ENCODE measurements at regions not wholly inside any gene's neighbourhood (a gene's known extent, or its start where the extent isn't known, plus 50 kb on each side); places are given as distances from the start of the nearest gene placed in this dataset.

DNA sequence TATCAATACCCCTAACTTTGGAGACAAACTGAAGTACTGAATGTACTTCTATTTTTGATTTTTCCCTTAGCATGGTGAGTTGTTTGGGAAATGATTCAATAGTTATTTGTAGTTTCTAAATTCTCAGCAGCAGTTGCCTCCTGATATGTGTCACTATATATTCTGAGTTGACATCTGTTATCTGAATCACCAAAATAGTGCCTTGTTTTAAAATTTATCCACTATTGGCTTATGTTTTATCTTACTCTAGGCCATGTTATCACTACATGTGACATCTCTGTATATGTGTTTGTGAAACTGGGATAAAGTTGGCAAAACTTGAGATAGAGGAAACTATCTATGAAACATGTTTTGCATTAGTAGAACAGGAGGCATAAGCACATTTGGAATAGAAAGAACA, 317.6 kb downstream of the TLE4 start:
- Histone ChIP-seq H4K20me1 (ENCODE audit: insufficient read depth) (no peaks in the 10 kb centered on the region), H3F3A (ENCODE audit: insufficient read depth, low read depth) (no peaks in the 10 kb centered on the region), H3K4me1 (replicated peaks; ENCODE audit: insufficient read depth) (no peaks in the 10 kb centered on the region), H3K9me2 (ENCODE audit: insufficient read depth) (0 out of 2 replicates have a peak, but pooled peaks cover 3% of the 10 kb centered on the region), H3K9me3 (ENCODE audit: insufficient read depth, low read depth) (no peaks in the 10 kb centered on the region), H3K27me3 (ENCODE audit: insufficient read depth, low read depth) (peaks cover 22% of the 10 kb centered on the region), H3K36me3 (ENCODE audit: low read depth) (no peaks in the 10 kb centered on the region), H3K4me3 (no peak overlapping the region), H2AFZ (no peak overlapping the region), H3K79me2 (ENCODE audit: low read depth) (no peaks in the 10 kb centered on the region), H3K27ac (no peak overlapping the region), H3K4me2 (no peak overlapping the region)
- no TSS peak for BruUV-seq (replicated peaks)
- ChIA-PET CTCF (no interaction called here), POLR2A (ENCODE audit: unreplicated experiment) (no interaction called here)
- DNase-seq = no peak
- intact Hi-C loops (cut with micrococcal nuclease; ENCODE audit: unreplicated experiment) = no loop called here
- TF ChIP-seq, protein P1, sequence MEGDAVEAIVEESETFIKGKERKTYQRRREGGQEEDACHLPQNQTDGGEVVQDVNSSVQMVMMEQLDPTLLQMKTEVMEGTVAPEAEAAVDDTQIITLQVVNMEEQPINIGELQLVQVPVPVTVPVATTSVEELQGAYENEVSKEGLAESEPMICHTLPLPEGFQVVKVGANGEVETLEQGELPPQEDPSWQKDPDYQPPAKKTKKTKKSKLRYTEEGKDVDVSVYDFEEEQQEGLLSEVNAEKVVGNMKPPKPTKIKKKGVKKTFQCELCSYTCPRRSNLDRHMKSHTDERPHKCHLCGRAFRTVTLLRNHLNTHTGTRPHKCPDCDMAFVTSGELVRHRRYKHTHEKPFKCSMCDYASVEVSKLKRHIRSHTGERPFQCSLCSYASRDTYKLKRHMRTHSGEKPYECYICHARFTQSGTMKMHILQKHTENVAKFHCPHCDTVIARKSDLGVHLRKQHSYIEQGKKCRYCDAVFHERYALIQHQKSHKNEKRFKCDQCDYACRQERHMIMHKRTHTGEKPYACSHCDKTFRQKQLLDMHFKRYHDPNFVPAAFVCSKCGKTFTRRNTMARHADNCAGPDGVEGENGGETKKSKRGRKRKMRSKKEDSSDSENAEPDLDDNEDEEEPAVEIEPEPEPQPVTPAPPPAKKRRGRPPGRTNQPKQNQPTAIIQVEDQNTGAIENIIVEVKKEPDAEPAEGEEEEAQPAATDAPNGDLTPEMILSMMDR (conservative IDR thresholded peaks at IDR 0.05) = no peak
- TF ChIP-seq EZH2 (IDR thresholded peaks at IDR 0.05; ENCODE audit: low read depth) = no peak

DNA sequence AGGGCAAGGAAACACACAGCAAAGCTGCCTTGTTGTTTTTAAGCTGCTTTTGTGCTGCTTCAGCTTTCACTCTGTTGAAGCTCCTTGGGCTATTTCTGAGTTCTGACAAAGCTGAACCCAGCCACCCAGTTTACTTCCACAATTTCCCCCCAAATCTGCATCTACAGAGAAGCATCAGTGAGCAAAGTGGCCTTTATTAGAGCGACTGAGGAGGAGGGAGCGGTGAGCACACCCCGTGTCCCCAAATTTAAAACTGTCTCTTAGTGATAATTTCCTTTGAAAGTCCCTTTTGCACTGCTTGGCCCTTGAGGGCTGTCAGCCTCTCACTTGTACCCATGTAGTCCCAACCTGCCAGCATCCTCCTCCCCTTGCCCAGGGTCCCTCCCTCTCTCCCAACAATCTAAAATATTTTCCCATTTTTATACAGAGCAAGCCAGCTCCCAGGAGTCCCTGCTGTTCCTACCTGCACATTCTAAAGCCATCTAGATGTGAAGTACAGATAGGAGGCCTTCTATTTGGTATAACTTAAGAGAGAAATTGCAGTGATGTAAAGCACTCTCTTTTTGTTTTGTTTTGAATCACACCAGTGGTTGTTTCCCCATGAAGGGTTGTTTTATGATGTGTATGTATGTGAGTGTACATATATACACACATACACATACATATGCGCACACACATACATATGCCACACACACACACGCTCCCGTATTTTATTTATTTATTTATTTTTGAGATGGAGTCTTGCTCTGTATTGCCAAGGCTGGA, 313.5 kb downstream of the TLE4 start:
- H3K4me3 ChIP-seq = no peak overlapping the region
- H3K4me2 ChIP-seq = no peak overlapping the region
- TF ChIP-seq, protein P1 (conservative IDR thresholded peaks at IDR 0.05) = no peak
- TF ChIP-seq EZH2 (IDR thresholded peaks at IDR 0.05; ENCODE audit: low read depth) = no peak
- H2AFZ ChIP-seq = no peak overlapping the region
- H3K36me3 ChIP-seq (ENCODE audit: low read depth) = no peaks in the 10 kb centered on the region
- H3F3A ChIP-seq (ENCODE audit: insufficient read depth, low read depth) = no peaks in the 10 kb centered on the region
- no TSS peak for BruUV-seq (replicated peaks)
- ChIA-PET POLR2A (ENCODE audit: unreplicated experiment) (interaction anchor here (0.7 kb wide), 1 partner anchor 1270 kb away, joined by 3 read pairs; no protein-coding TSS in a partner anchor), CTCF (no interaction called here)
- H3K79me2 ChIP-seq (ENCODE audit: low read depth) = no peaks in the 10 kb centered on the region
- no peaks in the 10 kb centered on the region for H4K20me1 ChIP-seq (ENCODE audit: insufficient read depth)
- H3K27ac ChIP-seq = no peak overlapping the region
- H3K9me3 ChIP-seq (ENCODE audit: insufficient read depth, low read depth) = no peaks in the 10 kb centered on the region
- H3K4me1 ChIP-seq (replicated peaks; ENCODE audit: insufficient read depth) = no peaks in the 10 kb centered on the region
- no peak for DNase-seq
- H3K27me3 ChIP-seq (ENCODE audit: insufficient read depth, low read depth) = peaks cover 14% of the 10 kb centered on the region
- intact Hi-C loops (cut with micrococcal nuclease; ENCODE audit: unreplicated experiment) = no loop called here
- 0 out of 2 replicates have a peak, but pooled peaks cover 3% of the 10 kb centered on the region for H3K9me2 ChIP-seq (ENCODE audit: insufficient read depth)

DNA sequence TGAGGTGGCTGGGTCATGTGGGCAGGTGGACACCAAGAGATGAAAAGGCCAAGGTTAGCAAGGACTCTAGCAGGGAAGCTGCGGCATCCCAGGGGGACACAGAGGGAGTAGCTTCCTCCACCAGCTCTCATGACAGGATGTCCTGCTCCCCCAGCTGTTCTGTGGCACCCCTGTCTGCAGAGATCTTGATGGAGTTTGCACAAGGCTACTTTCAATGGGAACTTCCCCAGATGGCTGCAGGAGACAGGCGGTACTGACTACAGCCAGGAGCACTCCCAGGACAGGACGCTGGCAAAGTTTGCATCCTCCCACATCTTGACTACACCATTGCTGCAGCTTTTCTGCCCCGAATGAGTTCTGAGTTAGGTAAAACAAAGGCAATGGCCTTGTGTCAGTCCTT, 312.8 kb downstream of the TLE4 start:
- CTCF ChIA-PET = no interaction called here
- BruUV-seq (replicated peaks) = no TSS peak
- POLR2A ChIA-PET (ENCODE audit: unreplicated experiment) = no interaction called here

More for the DNA sequence above, 312.8 kb downstream of the TLE4 start:
- Histone ChIP-seq H3F3A (ENCODE audit: insufficient read depth, low read depth) (no peaks in the 10 kb centered on the region), H2AFZ (no peak overlapping the region), H3K4me3 (no peak overlapping the region), H3K4me1 (replicated peaks; ENCODE audit: insufficient read depth) (no peaks in the 10 kb centered on the region), H3K9me3 (ENCODE audit: insufficient read depth, low read depth) (no peaks in the 10 kb centered on the region), H3K27me3 (ENCODE audit: insufficient read depth, low read depth) (peaks cover 14% of the 10 kb centered on the region), H3K9me2 (ENCODE audit: insufficient read depth) (0 out of 2 replicates have a peak, but pooled peaks cover 3% of the 10 kb centered on the region), H4K20me1 (ENCODE audit: insufficient read depth) (no peaks in the 10 kb centered on the region), H3K79me2 (ENCODE audit: low read depth) (no peaks in the 10 kb centered on the region), H3K4me2 (no peak overlapping the region), H3K27ac (no peak overlapping the region), H3K36me3 (ENCODE audit: low read depth) (no peaks in the 10 kb centered on the region)
- no peak for TF ChIP-seq EZH2 (IDR thresholded peaks at IDR 0.05; ENCODE audit: low read depth)
- TF ChIP-seq, protein P1 (conservative IDR thresholded peaks at IDR 0.05) = no peak
- no peak for DNase-seq
- intact Hi-C loops (cut with micrococcal nuclease; ENCODE audit: unreplicated experiment) = no loop called here
